Right atrium auricular region (tissue), 2 donors: ENCODE measurements at regions not wholly inside any gene's neighbourhood (a gene's known extent, or its start where the extent isn't known, plus 50 kb on each side); places are given as distances from the start of the nearest gene placed in this dataset.

Source experiments
- DNase-seq: peaks from one replicate; pipeline ENCODE4 v3.0.0-alpha.2; 2019; ENCODE audit warnings: low spot score
- H3K27ac ChIP-seq, 2 donors: fragments of 200-600 bp; sonication (generic); 1 replicate in 1 of 2; 2 replicates in 1 of 2; pipeline ENCODE4 v1.5.1; 2016 to 2019
- H3K27me3 ChIP-seq, 2 donors: fragments of 200-600 bp; sonication (generic); one replicate each; pipeline versions ENCODE4 v1.5.1 to v1.6.0; 2017 to 2019
- H3K36me3 ChIP-seq: fragments of 200-600 bp; sonication (generic); one replicate; pipeline ENCODE4 v1.5.1; 2016
- H3K4me1 ChIP-seq, 2 donors: fragments of 200-600 bp; sonication (generic); one replicate each; pipeline versions ENCODE4 v1.5.1 to v1.6.0; 2017 to 2019
- H3K4me3 ChIP-seq, 2 donors: fragments of 200-600 bp; sonication (generic); 1 replicate in 1 of 2; 2 replicates in 1 of 2; pipeline ENCODE4 v1.5.1; 2017 to 2019; ENCODE audit warnings: mild to moderate bottlenecking in 1 of 2, moderate library complexity in 1 of 2
- H3K9me3 ChIP-seq, 2 donors: fragments of 200-600 bp; sonication (generic); one replicate each; pipeline ENCODE4 v1.5.1; 2019
- CTCF ChIP-seq, 2 donors: fragments of 200-600 bp; sonication (generic); IDR thresholded peaks; one replicate each; pipeline ENCODE4 v1.5.1; 2019; ENCODE audit warnings: antibody characterized with exemption in 2 of 2

- no peak for DNase-seq
These were observed 310.4 kb downstream of the SPRY2 start for GRCh38 chr13:80030491-80030890.

GRCh38 chr13:80029170-80029569, 311.8 kb downstream of the SPRY2 start:
- no peak overlapping the region for H3K27ac ChIP-seq
- H3K4me1 ChIP-seq, result peaks cover 0 to 11% of the 10 kb centered on the region in 2 donors

More at GRCh38 chr13:80030491-80030890, 310.4 kb downstream of the SPRY2 start:
- Histone ChIP-seq H3K4me1 (peaks cover 0 to 11% of the 10 kb centered on the region in 2 donors), H3K4me3 (no peak overlapping the region), H3K9me3 (no peaks in the 10 kb centered on the region), H3K27ac (no peak overlapping the region), H3K27me3 (no peaks in the 10 kb centered on the region), H3K36me3 (no peaks in the 10 kb centered on the region)
- peak in 1 of 2 donors; percentile 56 for TF ChIP-seq CTCF (IDR thresholded peaks at IDR 0.05)

GRCh38 chr13:80022146-80022545, 318.8 kb downstream of the SPRY2 start:
- no peak for TF ChIP-seq CTCF (IDR thresholded peaks at IDR 0.05)
- DNase-seq, result no peak
- Histone ChIP-seq H3K27me3 (no peaks in the 10 kb centered on the region), H3K9me3 (no peaks in the 10 kb centered on the region), H3K4me3 (no peak overlapping the region), H3K4me1 (no peaks in the 10 kb centered on the region), H3K27ac (no peak overlapping the region), H3K36me3 (no peaks in the 10 kb centered on the region)

More at GRCh38 chr13:80029170-80029569, 311.8 kb downstream of the SPRY2 start:
- H3K4me3 ChIP-seq, result no peak overlapping the region
- no peak for DNase-seq
- TF ChIP-seq CTCF (IDR thresholded peaks at IDR 0.05), result no peak
- no peaks in the 10 kb centered on the region for H3K27me3 ChIP-seq
- no peaks in the 10 kb centered on the region for H3K36me3 ChIP-seq
- H3K9me3 ChIP-seq, result no peaks in the 10 kb centered on the region

- DNase-seq, result no peak
- Histone ChIP-seq H3K4me3 (no peak overlapping the region), H3K27ac (peak overlapping the region in 1 of 2 donors; percentile 1), H3K4me1 (peaks cover 0 to 23% of the 10 kb centered on the region in 2 donors), H3K36me3 (no peaks in the 10 kb centered on the region), H3K9me3 (no peaks in the 10 kb centered on the region), H3K27me3 (no peaks in the 10 kb centered on the region)
- TF ChIP-seq CTCF (IDR thresholded peaks at IDR 0.05), result no peak
These were observed 328.7 kb downstream of the SPRY2 start for GRCh38 chr13:80012251-80012650.

GRCh38 chr13:80011448-80012212, 329.3 kb downstream of the SPRY2 start:
- DNase-seq, result no peak
- H3K36me3 ChIP-seq, result no peaks in the 10 kb centered on the region
- peak overlapping the region in 1 of 2 donors; percentile 1 for H3K27ac ChIP-seq
- no peaks in the 10 kb centered on the region for H3K27me3 ChIP-seq
- peaks cover 0 to 23% of the 10 kb centered on the region in 2 donors for H3K4me1 ChIP-seq
- H3K4me3 ChIP-seq, result no peak overlapping the region
- TF ChIP-seq CTCF (IDR thresholded peaks at IDR 0.05), result no peak
- H3K9me3 ChIP-seq, result no peaks in the 10 kb centered on the region
